Fibroblast of villous mesenchyme (primary cell): ENCODE measurements at regions not wholly inside any gene's neighbourhood (a gene's known extent, or its start where the extent isn't known, plus 50 kb on each side); places are given as distances from the start of the nearest gene placed in this dataset.

Experiments
- DNase-seq: peaks from one replicate; pipeline ENCODE4 v3.0.0-alpha.2; 2010; ENCODE audit warnings: low read depth
- H3K4me3 ChIP-seq: 2 replicates; pipeline ENCODE4 v1.5.1; 2011; ENCODE audit warnings: low read depth, mild to moderate bottlenecking, low read length
- TF ChIP-seq, protein P1 (sequence below): IDR thresholded peaks from 2 replicates; pipeline ENCODE4 v1.5.1; 2012; ENCODE audit warnings: low read depth, mild to moderate bottlenecking, low read length; ENCODE audit not compliant: insufficient read depth

DNA sequence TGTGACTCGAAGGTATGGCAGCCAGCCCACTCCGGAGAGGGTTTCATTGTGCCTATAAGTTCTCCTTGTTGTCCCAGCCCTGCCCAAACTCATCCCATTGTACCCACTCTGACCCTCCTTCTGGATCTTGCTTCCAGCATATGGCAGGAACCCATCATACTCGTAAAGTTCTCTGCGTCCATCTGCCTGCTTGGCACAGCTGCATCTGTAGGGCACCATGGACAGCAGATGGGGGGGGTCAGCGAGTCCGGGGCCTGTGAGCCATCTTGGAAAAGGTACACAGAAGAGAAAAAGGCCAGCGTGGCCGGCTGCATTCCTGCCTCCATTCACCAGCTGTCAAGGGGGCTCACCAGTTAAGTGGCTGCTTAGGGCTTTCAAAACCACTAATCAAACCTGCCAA, 94.9 kb upstream of the IGSF21 start:
- DNase-seq: no peak
- TF ChIP-seq, protein P1, sequence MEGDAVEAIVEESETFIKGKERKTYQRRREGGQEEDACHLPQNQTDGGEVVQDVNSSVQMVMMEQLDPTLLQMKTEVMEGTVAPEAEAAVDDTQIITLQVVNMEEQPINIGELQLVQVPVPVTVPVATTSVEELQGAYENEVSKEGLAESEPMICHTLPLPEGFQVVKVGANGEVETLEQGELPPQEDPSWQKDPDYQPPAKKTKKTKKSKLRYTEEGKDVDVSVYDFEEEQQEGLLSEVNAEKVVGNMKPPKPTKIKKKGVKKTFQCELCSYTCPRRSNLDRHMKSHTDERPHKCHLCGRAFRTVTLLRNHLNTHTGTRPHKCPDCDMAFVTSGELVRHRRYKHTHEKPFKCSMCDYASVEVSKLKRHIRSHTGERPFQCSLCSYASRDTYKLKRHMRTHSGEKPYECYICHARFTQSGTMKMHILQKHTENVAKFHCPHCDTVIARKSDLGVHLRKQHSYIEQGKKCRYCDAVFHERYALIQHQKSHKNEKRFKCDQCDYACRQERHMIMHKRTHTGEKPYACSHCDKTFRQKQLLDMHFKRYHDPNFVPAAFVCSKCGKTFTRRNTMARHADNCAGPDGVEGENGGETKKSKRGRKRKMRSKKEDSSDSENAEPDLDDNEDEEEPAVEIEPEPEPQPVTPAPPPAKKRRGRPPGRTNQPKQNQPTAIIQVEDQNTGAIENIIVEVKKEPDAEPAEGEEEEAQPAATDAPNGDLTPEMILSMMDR: no peak
- H3K4me3 ChIP-seq: no peak overlapping the region

DNA sequence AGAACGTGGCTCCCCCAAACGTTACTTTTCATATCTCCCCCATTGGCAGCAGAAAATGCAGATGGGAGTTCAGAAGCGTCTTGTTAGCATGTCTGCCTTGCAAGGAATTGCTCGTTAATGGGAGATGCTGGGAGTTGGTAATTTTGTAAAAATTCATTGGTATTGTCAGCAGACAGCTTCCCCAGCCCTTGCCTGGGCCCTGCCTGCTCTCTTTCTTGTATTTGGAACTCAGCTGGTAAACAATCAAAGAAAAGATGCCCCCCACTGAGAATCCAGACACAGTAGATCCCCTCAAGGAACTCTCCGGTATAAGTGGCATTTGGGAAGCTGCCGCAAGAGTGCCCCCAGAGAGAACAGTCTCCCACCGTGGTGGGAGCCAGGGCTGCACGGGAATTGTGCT, 94.4 kb upstream of the IGSF21 start:
- TF ChIP-seq, protein P1: no peak
- no peak for DNase-seq
- H3K4me3 ChIP-seq: no peak overlapping the region

DNA sequence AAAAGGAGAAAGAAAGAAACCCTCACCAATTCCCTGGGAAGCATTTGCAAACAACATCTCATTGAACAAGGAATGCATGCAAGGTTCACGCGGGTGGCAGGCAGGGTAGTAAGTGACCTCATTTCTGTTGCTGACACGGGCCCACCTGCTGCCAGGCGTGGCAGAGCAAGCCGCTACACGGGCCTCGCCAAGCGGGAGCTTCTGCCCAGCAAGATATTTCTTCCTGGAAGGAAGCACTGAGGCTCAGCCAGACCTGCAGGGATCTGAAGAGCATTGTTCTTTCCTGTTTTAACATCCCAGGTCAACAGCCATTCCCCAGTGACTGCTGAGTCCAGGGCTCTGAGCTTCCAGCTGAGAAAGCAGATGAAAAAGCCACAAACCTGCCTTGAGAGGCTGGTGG, 91.9 kb upstream of the IGSF21 start:
- TF ChIP-seq, protein P1: no peak
- no peak for DNase-seq
- no peak overlapping the region for H3K4me3 ChIP-seq

DNA sequence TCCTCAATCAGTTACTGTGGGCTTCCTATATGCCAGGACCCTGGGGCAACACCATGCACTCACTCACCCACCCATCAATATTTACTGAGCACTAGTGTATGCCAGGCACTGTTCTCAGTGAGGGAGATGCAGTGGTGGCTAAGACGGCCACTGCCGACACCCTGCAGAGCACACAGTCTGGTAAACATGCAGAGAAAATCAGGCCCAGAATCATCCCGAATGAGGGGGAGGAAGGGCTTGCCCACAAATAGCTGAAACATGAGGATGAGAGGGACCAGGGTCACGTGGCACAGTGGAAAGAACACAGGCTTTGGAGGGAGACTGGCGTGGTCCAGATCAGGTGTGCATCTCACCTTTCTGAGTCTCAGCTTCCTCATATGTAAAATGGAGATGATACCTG, 89.2 kb upstream of the IGSF21 start:
- H3K4me3 ChIP-seq: no peak overlapping the region
- TF ChIP-seq, protein P1: no peak
- DNase-seq: no peak

DNA sequence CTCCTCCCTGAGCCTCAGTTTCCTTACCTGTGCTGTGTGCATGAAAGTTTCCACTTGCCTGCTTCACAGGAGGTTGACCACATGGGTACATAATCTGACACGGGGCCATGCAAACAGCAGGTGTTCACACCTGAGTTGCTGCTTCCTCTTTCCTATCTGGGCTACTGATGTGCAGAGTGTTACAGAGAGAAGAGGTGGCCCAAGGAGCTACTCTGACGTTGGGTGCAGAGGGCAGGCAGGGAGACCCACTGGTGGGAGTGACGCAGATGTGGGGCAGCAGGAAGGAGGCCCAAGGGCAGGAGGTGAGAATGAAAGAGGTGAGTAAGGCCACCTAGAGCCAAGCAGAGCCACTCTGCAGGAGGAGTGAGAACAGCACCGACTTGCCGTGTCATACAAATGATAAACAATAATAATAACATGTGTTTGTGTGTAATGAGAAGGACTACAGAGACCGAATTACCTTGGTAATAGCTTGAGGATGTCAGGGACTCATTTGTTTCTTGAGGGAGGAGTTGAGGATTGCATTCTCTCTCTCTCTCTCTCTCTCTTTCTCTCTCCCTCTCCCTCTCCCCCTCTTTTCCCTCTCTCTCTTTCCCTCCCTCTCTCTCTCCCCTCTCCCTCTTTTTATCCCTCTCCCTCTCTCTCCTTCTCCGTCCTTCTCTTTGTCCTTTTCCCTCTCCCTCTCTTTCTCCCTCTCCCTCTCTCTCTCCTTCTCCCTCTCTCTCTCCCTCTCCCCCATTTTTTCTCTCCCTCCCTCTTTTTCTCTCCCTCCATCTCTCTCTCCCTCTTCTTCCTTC, 87.4 kb upstream of the IGSF21 start:
- H3K4me3 ChIP-seq: no peak overlapping the region
- DNase-seq: no peak
- TF ChIP-seq, protein P1: no peak

DNA sequence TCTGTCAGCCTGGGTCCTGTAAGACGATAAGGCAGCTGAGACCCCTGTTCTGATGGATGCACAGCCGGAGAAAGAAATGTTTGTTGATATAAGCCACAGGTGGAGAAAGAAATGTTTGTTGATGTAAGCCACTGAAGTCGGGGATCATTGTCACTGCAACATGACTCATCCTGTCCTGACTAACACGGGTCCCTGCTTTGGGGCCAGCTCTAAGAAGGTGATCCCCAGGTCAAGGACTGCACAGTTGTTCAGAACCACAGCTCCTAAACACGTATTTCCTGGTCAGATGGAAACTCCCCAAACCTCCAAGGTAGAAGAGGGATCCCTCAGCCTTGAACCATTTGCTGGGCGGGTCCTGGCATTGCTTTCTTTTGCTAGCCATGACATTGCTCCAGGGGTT, 86.4 kb upstream of the IGSF21 start:
- TF ChIP-seq, protein P1: no peak
- H3K4me3 ChIP-seq: no peak overlapping the region
- DNase-seq: no peak
